ENCODE measurements at regions not wholly inside any gene's neighbourhood (a gene's known extent, or its start where the extent isn't known, plus 50 kb on each side); places are given as distances from the start of the nearest gene placed in this dataset.

- TF ChIP-seq CTCF (conservative IDR thresholded peaks at IDR 0.05; ENCODE audit: low read depth in 2 of 2), result no peak
These were observed 521.9 kb upstream of the GOLIM4 start (continued) for GRCh38 chr3:168617658-168618057.

- Histone ChIP-seq H3K36me3 (ENCODE audit: insufficient read depth) (no peaks in the 10 kb centered on the region), H2AFZ (no peak overlapping the region), H3K79me2 (replicated peaks; ENCODE audit: insufficient read depth) (no peaks in the 10 kb centered on the region), H3K27me3 (ENCODE audit: insufficient read depth) (no peaks in the 10 kb centered on the region), H3K9me2 (ENCODE audit: insufficient read depth) (no peaks in the 10 kb centered on the region), H3K4me1 (ENCODE audit: insufficient read depth) (peaks cover 58% of the 10 kb centered on the region), H3K27ac (ENCODE audit: low read depth) (peak overlapping the region; percentile 91), H3K4me3 (no peak overlapping the region), H3F3A (replicated peaks; ENCODE audit: low read depth) (no peaks in the 10 kb centered on the region), H3K4me2 (peak overlapping the region; percentile 22), H4K20me1 (replicated peaks; ENCODE audit: insufficient read depth) (no peaks in the 10 kb centered on the region)
- H3K4me3 Mint-ChIP-seq, result peak overlapping the region; percentile 7; the same call in 2 of the 3 replicates
- no peaks in the 10 kb centered on the region for H3K36me3 Mint-ChIP-seq (ENCODE audit: low read depth)
- peak; percentile 57 for DNase-seq (ENCODE audit: low spot score)
- H3K27me3 Mint-ChIP-seq (ENCODE audit: insufficient read depth, low read depth, poor library complexity), result no peaks in the 10 kb centered on the region
- H3K4me1 Mint-ChIP-seq, result peaks cover 72% of the 10 kb centered on the region
- ATAC-seq, result no peak
- no peaks in the 10 kb centered on the region for H3K9me3 Mint-ChIP-seq
- H3K27ac Mint-ChIP-seq, result peak overlapping the region; percentile 93
- TF ChIP-seq EZH2 (IDR thresholded peaks at IDR 0.05; ENCODE audit: low read depth, unreplicated experiment) (no peak), NANOG (IDR thresholded peaks at IDR 0.05; ENCODE audit: borderline replicate concordance) (peak; percentile 53; the same call in 1 of the 2 replicates)
These were observed 521.2 kb upstream of the GOLIM4 start for GRCh38 chr3:168616915-168617314.

GRCh38 chr3:168615493-168616020 is 519.8 kb upstream of the GOLIM4 start:
- Histone ChIP-seq H3K27me3 (ENCODE audit: insufficient read depth) (no peaks in the 10 kb centered on the region), H4K20me1 (replicated peaks; ENCODE audit: insufficient read depth) (no peaks in the 10 kb centered on the region), H3K79me2 (replicated peaks; ENCODE audit: insufficient read depth) (no peaks in the 10 kb centered on the region), H3K4me2 (peak overlapping the region; percentile 22), H2AFZ (no peak overlapping the region), H3K27ac (ENCODE audit: low read depth) (peak overlapping the region; percentile 91), H3K9me2 (ENCODE audit: insufficient read depth) (no peaks in the 10 kb centered on the region), H3K4me3 (0 out of 2 replicates have a peak overlapping the region, but pooled peaks have one; percentile 10), H3K4me1 (ENCODE audit: insufficient read depth) (peaks cover 58% of the 10 kb centered on the region), H3F3A (replicated peaks; ENCODE audit: low read depth) (no peaks in the 10 kb centered on the region), H3K36me3 (ENCODE audit: insufficient read depth) (no peaks in the 10 kb centered on the region)
- H3K27ac Mint-ChIP-seq, result peak overlapping the region; percentile 12
- no peak overlapping the region for H3K4me3 Mint-ChIP-seq
- no peaks in the 10 kb centered on the region for H3K27me3 Mint-ChIP-seq (ENCODE audit: insufficient read depth, low read depth, poor library complexity)
- no peaks in the 10 kb centered on the region for H3K9me3 Mint-ChIP-seq
- peaks cover 67% of the 10 kb centered on the region for H3K4me1 Mint-ChIP-seq
- DNase-seq (ENCODE audit: low spot score), result no peak
- no peaks in the 10 kb centered on the region for H3K36me3 Mint-ChIP-seq (ENCODE audit: low read depth)
- no peak for ATAC-seq
- no peak for TF ChIP-seq CTCF (conservative IDR thresholded peaks at IDR 0.05; ENCODE audit: low read depth in 2 of 2)
- TF ChIP-seq EZH2phosphoT487 (IDR thresholded peaks at IDR 0.05; ENCODE audit: unreplicated experiment), result no peak
- no peak for TF ChIP-seq NANOG (IDR thresholded peaks at IDR 0.05; ENCODE audit: borderline replicate concordance)
- no peak for TF ChIP-seq ETS1 (IDR thresholded peaks at IDR 0.05)
- TF ChIP-seq CREB1 (CRISPR knock-in tag; IDR thresholded peaks at IDR 0.05; ENCODE audit: low read depth), result no peak
- no peak for TF ChIP-seq ZNF462 (CRISPR knock-in tag; IDR thresholded peaks at IDR 0.05)
- TF ChIP-seq ZNF114 (CRISPR knock-in tag; IDR thresholded peaks at IDR 0.05), result no peak

All from GM23338 (cell line).